Left hindlimb (tissue), 1 donor: ENCODE measurements at regions not wholly inside any gene's neighbourhood (a gene's known extent, or its start where the extent isn't known, plus 50 kb on each side); places are given as distances from the start of the nearest gene placed in this dataset.

Experiments used
- DNase-seq: peaks from one replicate; pipeline ENCODE4 v3.0.0-alpha.2; 2018

DNA sequence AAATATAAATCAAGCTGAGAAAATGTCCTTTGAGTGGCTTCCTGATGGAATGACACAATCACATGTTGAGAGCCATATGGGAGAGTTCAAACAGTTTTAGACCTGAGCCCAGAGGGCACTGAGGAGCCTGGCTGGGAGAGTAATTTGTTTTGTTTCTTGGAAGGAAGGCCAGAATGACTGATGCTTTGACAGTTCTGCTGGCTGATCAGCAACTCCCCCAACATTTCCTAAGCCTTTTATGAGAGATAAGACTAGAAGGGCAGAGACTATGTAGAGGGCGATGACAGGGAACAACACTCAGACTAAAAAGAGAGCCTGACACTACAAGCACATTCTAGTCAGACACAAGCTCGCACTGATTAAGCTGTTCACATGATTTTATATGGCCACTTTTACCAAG lies 169.2 kb downstream of the COX7C start:
- DNase-seq, result no peak

DNA sequence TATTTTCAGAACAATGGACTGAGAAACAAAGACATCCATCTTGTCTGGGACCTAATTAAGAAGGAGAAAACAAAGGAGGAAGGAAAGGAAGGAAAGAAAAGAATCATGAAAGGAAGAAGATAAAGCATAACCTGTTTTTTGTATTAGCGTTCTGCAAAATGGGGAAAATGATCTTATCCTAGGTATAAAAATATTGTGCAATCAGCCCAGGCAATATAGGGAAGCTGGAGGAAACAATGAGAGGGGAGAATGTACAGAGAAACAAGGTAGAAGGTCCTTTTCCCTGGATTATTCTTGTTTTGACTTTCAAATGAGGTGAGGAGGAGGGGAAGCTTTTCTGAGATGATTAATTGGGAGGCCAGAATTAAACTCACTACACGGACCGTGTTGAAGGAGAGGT lies 177.9 kb downstream of the COX7C start:
- no peak for DNase-seq

DNA sequence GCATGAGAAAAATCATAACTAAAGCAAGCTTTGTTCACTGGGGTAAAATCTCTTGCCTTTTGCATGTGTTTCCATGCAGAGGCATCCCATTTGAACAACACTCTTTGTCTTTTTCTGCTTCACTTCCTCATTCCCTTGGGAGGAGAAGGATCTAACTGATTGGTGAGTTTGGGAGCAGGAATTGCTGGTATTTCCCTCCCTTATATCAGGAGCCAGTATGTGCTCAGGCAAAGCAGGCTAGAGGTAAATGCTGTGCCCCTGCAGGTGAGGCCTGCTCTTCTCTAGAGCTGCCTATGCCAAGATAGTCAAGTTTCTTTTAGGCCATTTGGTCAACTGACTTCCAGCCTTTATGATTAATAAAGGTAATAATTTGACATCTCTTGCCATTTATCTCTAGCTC lies 179.9 kb downstream of the COX7C start:
- no peak for DNase-seq

DNA sequence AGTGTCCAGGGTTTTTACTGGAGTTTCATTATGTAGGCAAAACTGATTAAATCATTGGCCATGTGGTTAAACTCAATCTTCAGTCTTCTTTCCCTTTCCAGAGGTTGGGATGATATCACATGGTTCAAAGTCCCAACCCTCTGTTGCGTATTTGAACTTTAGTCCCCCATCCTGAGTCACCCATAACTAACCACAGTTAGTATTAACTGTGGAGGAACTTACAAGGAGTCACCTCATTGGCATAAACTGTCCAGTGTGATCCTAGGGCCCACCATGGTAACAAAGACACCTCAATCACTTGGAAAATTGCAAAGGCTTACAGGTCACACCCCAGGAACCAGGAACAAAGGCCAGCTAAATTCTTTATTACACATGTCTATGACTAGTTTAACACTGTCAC lies 188.5 kb downstream of the COX7C start:
- no peak for DNase-seq

DNA sequence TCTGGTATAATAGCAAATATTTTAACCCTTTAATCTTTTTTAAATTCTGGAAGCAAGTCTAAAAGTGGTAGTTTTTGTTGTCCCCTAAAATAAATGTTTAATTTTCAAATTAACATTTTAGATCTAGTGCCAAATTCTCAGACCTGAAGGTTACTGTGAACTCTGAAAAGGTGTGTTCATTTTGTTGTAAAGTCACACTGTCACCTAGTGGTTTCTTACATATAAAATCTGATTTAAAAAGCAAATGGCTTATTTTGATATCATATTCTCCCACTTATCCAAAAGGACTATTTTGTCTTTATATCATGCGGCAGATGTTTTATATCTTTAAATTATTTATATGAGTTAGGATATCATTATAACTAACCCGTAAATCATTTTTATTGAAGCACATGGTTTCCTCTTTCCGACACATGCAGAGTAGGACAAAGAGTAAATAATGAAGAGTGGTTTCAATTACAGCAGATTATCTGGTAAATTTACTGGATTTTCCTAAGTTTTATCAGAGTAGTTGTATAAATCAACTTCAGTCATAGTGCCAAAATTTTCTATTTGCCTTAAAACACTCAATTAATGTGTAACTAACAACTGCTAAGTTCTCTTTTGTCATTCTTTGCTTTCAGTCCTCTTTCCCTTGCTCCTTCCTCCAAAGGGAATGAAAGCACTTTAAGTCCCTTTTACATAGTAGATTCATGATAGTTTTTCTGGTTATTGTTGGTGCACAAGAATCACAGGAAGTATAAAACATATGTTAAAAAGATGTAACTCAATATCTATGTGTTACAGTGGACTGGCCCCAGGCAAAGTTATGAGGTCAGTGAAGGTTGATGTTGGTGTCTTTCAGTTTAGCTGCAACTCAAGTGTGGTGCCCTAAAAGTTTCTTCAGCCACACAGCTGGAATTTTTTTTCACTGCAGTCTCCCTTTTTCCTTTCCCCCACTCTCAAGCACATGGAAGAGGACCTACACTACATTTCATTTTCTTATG lies 189.6 kb downstream of the COX7C start:
- no peak for DNase-seq

DNA sequence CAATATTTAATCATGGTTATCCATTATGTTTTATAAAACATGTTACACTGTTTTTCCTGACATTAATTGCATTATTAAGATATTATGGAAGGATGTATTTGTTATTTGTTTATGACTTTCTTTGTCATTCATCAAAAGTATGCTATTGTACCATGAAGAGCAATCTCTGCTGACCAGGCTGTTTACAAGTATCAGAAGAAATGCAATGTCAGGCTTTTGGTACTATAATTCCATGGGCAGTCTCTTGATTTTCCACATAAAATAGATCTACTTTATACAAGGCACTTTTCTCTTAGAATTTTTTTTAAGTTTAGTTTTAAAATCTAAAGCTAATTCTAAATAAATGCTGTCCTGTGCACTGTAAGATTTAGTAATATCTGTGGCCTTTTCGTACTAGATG lies 196.6 kb downstream of the COX7C start:
- DNase-seq, result no peak

DNA sequence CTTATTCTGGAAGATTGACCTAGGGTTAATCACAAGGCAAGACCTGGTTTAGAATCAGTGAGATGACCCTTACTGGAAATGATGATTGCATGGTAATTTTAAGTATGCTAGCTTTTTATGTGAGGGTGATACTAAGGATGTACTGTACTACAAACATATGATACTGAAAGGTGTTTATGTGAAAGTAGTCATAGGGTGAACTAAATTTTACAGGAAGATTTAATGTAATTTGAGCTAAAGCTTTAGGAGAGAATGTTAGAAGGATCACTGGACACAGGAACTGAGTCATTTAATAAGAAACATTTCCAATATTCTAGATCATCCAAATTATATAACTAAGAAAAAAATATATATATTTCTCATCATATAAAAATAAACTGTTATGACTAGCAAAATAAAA lies 197.2 kb downstream of the COX7C start:
- DNase-seq, result no peak

DNA sequence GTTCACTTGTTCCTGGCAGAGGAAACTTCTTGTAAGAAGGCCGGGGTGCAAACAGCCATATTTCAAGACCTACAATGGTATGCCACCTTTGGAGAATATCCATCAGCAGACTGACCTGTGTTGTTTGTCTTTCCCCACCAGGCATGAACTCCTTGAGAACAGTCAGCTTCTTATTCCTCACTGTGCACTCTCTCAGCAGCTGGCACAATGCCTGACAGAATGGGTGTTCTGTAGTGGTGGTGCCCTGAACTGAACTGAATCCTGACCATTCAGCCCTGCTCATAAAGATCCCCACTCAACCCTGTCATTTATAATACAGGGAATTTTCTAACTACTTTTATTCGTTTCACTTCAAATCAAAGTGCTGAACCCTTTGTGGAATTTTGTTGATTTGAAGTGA lies 206.9 kb downstream of the COX7C start:
- DNase-seq, result no peak

DNA sequence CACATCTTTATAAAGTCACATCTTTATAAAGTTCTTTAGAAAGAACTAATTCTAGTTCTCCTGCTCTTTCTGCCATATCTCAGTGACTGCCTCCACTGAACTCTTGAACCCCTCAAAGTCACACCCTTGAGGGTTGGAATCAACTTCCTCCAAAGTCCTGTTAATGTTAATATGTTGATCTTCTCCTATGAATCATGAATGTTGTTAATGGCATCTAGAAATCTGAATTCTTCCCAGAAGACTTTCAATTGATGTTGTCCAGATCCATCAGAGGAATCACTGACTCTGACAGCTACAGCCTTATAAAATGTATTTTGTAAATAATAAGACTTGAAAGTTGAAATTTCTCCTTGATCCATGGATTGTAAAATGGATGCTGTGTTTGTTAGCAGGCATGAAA lies 213.4 kb downstream of the COX7C start:
- DNase-seq, result no peak

DNA sequence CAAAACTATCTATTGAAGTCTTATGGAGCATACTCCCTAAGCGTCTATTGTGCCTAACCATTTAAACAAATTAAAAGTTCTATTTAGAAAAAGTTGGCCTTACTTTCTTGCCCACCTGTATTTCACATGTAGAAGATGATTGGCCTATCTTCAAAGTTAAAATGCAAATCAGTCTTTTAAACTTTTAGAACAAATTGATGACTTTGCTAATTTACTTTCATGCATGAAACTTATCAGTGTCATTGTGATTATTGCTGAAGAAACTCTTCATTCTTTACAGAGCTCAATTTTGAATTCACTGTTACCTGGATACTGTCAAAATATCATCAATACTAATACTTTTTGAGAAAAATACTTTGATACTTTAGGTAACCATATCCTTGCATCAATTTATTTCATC lies 216.1 kb downstream of the COX7C start:
- no peak for DNase-seq

DNA sequence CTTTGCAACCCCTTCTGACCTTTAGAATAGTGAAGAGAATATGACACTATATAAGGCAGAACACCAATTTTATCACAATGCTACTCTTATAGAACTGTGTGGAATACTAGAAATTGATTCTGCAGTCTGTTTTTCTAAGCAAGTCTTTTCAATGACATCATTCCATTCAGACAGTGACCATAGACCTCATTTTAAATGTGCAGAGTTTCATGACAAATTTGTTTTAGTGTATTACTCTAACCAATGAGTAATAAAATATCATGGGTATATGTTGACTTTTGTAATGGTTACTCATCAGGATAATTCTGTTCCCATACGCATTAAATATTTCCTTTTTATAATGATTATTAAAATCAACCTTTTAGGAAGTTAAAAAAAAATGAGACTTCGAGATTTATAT lies 219.9 kb downstream of the COX7C start:
- DNase-seq, result no peak

DNA sequence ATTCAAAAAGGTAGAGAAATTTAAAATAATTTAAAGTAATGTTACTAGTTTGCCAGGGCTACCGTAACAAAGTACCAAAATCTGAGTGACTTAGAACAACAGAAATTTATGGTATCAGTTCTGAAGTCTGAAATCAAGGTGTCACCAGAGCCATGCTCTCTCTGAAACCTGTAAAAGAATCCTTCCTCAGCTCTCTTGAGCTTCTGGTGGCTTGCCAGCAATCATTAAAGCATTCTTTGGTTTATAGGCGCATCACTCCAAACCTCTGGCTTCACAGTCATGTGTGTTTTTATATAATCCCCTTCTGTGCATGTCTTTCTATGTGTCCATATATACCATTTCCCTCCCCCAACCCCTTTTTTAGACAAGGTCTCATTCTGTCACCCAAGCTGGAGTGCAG lies 220.3 kb downstream of the COX7C start:
- no peak for DNase-seq

DNA sequence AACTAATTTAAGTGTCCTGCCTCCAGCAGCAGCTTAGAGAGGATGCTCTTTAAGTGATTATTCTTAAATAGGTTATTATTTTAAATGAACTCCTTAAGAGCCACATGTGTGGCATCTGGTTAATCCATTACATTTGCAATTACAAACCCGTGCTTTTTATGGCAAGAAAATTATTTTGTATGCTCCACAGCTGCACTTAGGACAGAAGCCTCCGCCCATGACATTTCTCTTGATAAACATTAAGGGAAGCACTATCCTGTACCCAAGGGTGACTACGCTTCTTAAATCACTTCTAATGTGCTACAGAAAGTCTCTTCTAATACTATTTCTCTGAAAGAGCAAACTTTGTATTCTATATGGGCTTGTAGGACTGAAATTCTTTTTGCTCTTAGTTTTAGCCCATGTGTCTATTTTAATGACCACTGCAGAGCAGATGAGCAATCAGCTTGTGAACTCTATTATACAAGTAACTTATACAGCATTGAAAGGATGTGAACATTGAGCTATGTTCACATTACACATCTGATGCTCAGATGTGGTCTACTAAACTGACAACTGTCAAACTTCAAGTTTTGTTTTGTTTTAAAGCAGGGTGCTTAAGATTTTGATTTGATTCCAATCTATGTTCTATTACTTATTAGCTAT lies 223.4 kb downstream of the COX7C start:
- no peak for DNase-seq

DNA sequence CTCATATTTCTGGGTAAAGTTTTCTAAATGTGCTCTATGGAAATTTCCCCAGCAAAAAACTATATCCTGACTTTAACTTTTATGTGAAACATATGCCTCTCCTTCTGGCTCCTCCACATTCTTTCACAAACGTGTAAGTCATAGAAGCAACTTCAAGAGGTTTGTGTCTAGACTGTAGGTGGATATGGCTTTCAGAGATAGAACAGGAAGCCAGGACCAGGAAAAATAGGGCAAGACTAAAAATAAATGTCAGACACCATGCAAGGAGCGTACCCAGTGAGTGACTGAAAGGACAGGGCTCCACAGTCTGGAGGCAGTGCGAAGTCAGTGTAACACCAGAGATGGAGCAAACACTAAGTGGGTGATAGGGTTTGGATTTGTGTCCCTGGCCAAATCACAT lies 240.7 kb downstream of the COX7C start:
- DNase-seq, result no peak

DNA sequence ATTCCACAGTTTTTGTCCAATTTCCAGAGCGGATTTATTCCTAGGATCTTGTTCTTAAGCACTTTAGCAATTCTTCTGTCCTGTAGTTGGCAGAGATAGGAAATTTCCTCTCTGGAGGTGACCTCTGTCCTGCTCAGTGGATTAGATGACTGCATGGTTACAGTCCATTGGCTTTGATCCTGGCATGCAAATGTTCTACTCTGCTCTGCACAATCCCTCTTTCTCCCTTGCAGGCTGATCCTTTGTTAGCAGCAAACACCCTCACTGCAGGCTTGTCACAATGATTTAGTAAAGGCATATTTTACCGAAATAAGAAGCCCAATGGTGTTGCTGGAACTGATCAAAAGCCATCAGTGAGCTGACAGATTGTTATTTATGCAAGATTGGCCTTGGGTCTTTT lies 243.8 kb downstream of the COX7C start:
- no peak for DNase-seq

DNA sequence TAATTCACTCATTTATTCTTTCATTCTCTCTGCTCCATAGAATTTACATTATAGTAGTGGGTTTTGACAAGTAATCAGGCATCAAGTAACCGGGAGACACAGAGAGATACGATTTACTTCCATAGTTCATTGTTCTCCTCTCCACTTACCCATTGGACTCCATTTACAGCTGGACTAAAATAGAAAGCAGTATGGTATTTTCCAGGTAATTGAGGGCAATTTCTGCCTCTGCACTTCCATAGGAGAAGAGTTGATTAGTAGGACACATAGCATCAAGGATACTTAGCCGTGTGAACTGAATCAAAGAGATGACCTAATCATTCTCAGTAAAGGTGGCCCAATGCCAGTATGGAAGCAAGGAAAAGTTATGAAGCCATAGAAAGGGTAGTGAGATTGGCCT lies 244.4 kb downstream of the COX7C start:
- no peak for DNase-seq

DNA sequence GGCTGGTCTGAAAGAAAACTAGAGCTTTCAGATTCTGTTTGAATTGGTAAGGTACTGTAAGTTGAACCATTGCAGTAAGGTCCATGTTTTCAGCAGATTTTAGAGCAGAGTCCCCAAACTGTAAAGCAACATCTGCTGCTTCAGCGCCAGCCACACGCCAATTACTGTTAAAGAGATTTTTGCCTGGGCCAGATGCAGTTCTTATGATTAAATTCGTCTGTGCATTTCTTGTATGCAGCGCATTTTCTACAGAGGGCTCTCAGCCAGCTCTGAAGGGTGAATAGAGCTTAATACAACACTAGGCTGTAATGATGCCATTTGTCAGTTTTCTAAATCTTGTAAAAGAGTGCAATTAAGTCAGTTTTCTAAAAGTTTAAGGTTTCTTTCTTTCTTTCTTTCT lies 246.3 kb downstream of the COX7C start:
- DNase-seq, result peak; percentile 64

DNA sequence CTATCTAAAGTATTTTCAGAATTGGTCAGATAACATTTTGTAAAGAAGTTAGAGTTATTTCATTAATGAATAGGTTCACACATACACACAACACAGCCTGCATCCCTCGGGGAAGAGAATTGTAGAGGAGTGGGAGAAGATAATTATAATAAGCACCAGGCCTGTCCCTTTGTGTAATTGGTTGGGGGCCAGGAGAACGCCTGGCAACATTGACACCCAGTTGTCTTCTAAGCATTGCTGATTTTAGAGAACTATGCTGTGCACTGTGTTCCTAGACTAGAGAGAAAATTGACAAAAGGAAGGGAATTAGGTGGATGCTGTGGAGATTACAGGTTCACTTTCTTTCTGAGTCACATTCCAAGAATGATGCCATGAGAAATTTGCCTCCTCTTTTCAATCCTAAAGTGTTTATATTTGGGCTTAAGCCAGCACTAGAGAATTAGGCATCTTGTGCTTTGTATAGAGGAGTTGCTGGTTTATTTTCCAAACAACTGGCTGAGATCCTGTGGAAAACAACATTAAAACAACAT lies 247.6 kb downstream of the COX7C start:
- no peak for DNase-seq

DNA sequence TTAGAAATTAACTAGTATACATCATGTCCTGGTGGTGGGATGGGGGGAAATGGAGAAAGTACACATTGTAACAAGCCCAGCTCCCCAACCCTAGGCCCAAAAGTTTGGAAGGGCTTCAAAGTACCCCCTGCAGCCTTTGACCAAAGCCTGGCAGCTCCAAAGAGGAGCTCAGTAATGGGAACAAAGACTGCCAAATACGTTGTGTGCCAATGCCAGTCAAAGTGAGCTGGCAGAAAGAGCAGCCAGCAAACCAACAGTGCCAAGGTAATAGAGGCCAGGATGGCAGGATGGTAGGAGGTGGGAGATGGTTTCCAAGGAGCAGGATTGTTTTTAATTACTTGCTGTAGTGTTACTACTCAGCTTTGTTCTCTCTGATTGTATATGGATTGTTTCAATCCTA lies 248.3 kb downstream of the COX7C start:
- DNase-seq, result no peak

DNA sequence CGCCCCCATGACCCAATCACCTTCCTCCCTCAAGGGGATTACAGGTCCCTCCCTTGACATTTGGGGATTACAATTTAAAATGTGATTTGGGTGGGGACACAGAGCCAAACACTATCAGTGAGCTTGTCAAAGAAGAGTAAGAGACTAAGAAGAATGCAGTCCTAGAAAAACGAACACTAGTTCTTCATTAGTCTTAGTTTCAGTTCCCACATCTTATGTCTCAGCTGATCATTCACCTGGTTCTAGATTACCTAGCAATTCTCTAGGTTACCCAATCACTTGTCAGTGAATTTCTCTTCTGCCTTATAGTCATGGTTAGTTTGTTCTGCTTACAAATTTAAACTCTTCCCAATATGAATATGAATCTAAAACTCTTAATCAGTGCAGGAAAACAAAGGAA lies 251.5 kb downstream of the COX7C start:
- DNase-seq, result no peak

DNA sequence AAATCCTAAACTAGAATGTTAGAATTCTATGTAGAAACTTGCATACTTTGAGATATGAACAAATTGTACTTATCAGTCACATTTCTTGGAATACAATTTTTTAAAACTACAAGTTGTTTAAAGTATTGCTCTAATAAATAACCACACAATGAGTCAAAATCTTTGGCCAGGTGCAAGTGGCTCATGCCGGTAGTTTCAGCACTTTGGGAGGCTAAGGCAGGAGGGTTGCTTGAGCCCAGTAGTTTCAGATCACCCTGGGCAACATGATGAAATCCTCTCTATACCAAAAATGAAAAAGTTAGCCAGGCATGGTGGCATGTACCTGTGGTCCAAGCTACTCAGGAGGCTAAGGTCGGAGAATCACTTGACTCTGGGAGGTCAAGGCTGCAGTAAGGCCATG lies 257.8 kb downstream of the COX7C start:
- no peak for DNase-seq

DNA sequence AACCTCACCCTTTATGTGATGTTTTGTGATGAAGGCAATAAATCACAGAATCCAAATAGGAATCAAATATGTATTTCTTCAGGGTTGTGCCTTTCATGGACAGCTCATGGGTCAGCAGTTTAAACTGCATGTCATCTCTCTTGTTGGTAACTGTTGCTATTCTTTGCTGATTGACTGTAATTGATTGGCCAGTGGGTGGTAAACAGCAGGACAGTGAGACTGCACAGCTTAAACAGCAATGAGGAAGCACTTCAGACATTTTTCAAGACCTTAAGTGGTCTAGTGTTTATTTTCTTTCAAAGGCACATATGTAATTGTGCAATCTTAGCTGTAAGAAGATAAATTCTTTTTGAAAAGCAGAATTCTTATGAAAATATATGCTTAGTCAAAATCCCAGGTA lies 260.5 kb downstream of the COX7C start:
- no peak for DNase-seq

DNA sequence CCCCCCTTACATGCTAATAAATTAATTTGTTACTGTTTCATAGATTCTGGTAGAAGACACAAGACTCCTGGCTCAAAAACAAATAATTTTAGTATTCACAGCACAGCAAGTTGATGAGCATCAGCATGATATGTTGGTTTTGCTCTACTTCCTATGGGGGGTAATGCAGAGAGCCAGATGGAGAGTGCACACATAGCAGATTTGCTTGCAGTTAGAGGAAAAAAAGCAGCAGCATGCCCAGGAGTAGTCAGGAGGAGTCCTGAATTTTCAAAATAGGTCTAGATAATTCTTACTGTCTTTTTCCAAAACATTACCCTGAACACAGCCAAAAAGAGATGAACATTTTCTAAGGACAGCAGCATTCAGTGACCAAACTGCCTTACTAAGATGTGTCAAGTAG lies 261.3 kb downstream of the COX7C start:
- no peak for DNase-seq

DNA sequence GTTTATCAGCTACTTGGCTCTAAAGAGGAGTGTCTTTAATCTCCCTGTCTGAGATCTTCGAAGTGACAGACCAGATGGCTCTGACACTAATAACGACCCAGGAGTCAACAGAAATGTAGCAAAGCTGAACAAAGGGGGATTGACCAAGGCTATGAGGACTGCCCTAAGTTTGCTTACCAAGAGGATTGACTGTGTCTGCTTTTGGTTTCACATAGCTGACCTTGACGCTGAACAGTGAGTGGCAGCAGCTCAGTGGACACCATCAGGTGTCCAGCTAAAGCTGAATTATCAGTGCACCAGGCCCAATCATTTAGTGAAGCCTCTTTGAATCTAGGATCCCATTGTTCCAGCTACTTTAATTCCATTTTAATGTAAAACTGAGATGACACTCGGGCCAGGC lies 262.6 kb downstream of the COX7C start:
- DNase-seq, result no peak
